CD8-positive, alpha-beta memory T cell (primary cell): ENCODE measurements at regions not wholly inside any gene's neighbourhood (a gene's known extent, or its start where the extent isn't known, plus 50 kb on each side); places are given as distances from the start of the nearest gene placed in this dataset.
"Not testable (repeated sequence)": the region's sequence is repeated elsewhere in the genome, so short reads cannot be mapped to it uniquely, and the experiment has no call there.

Experiments
- CTCF ChIA-PET: fragments of 350-600 bp; sonication (Branson Sonifier 250); formaldehyde crosslinking; loops from one replicate; lab custom pipeline; 2021; ENCODE audit warnings: antibody characterized with exemption; lab: Charles Lee
- POLR2A ChIA-PET: fragments of 350-600 bp; sonication (Branson Sonifier 250); formaldehyde crosslinking; loops from one replicate; lab custom pipeline; 2021; ENCODE audit warnings: antibody characterized with exemption; lab: Charles Lee
- DNase-seq, 5 donors: peaks; one replicate each; pipeline versions ENCODE4 v3.0.0 to v3.0.0-alpha.2; 2020 to 2022; ENCODE audit warnings: mixed read lengths in 1 of 5
- H3K27ac ChIP-seq: one replicate; pipeline ENCODE4 v1.7.0; 2013; ENCODE audit warnings: low read depth, mild to moderate bottlenecking, low read length, moderate library complexity
- H3K27me3 ChIP-seq: 2 replicates; pipeline ENCODE4 v1.7.0; 2013; ENCODE audit warnings: low read length, mild to moderate bottlenecking; ENCODE audit not compliant: insufficient read depth, poor library complexity, severe bottlenecking
- H3K36me3 ChIP-seq: 2 replicates; pipeline ENCODE4 v1.7.0; 2013; ENCODE audit warnings: mild to moderate bottlenecking, low read length, moderate library complexity; ENCODE audit not compliant: insufficient read depth
- H3K4me1 ChIP-seq: 2 replicates; pipeline ENCODE4 v1.7.0; 2013; ENCODE audit warnings: mild to moderate bottlenecking, low read length, moderate library complexity; ENCODE audit not compliant: insufficient read depth
- H3K4me3 ChIP-seq: 2 replicates; pipeline ENCODE4 v1.7.0; 2013; ENCODE audit warnings: mild to moderate bottlenecking, low read length
- H3K9me3 ChIP-seq: 2 replicates; pipeline ENCODE4 v1.7.0; 2013; ENCODE audit warnings: mild to moderate bottlenecking, low read length
- H3K27ac Mint-ChIP-seq, 8 donors: one replicate each; pipeline ENCODE4 v1.8.0; 2020 to 2021; ENCODE audit warnings: mixed read lengths in 8 of 8, mild to moderate bottlenecking in 6 of 8, inconsistent platforms in 3 of 8, moderate library complexity in 3 of 8
- H3K27me3 Mint-ChIP-seq, 2 donors: one replicate each; pipeline ENCODE4 v1.8.0; 2020 to 2021; ENCODE audit warnings: mixed read lengths in 2 of 2, mild to moderate bottlenecking in 1 of 2, moderate library complexity in 1 of 2
- H3K36me3 Mint-ChIP-seq, 3 donors: one replicate each; pipeline ENCODE4 v1.8.0; 2020 to 2021; ENCODE audit warnings: mixed read lengths in 3 of 3, inconsistent platforms in 1 of 3, mild to moderate bottlenecking in 1 of 3
- H3K4me1 Mint-ChIP-seq, 3 donors: one replicate each; pipeline ENCODE4 v1.8.0; 2020 to 2021; ENCODE audit warnings: mixed read lengths in 3 of 3, inconsistent platforms in 1 of 3, mild to moderate bottlenecking in 1 of 3
- H3K4me3 Mint-ChIP-seq, 7 donors: one replicate each; pipeline ENCODE4 v1.8.0; 2020 to 2021; ENCODE audit warnings: mixed read lengths in 7 of 7, mild to moderate bottlenecking in 6 of 7, moderate library complexity in 4 of 7, inconsistent platforms in 2 of 7
- H3K9me3 Mint-ChIP-seq, 5 donors: one replicate each; pipeline ENCODE4 v1.8.0; 2020 to 2022; ENCODE audit warnings: mixed read lengths in 5 of 5, mild to moderate bottlenecking in 3 of 5, moderate library complexity in 2 of 5, inconsistent platforms in 1 of 5

- H3K27me3 Mint-ChIP-seq = peaks cover 1 to 17% of the 10 kb centered on the region in 2 donors
- no peak overlapping the region for H3K27ac Mint-ChIP-seq
- no peak for DNase-seq
- Histone ChIP-seq H3K4me3 (no peak overlapping the region), H3K36me3 (no peaks in the 10 kb centered on the region), H3K27me3 (no peaks in the 10 kb centered on the region), H3K4me1 (no peaks in the 10 kb centered on the region), H3K9me3 (no peaks in the 10 kb centered on the region), H3K27ac (no peak overlapping the region)
- no peaks in the 10 kb centered on the region for H3K36me3 Mint-ChIP-seq
- POLR2A ChIA-PET = no interaction called here
- no peaks in the 10 kb centered on the region for H3K4me1 Mint-ChIP-seq
- H3K4me3 Mint-ChIP-seq = no peak overlapping the region
- CTCF ChIA-PET = no interaction called here
- H3K9me3 Mint-ChIP-seq = peaks cover 0 to 3% (median 1%) of the 10 kb centered on the region in 5 donors
Observed at GRCh38 chr18:54466248-54467005, 108.7 kb downstream of the C18orf54 start.

- Histone ChIP-seq H3K27me3 (no peaks in the 10 kb centered on the region), H3K4me3 (no peak overlapping the region), H3K27ac (no peak overlapping the region), H3K36me3 (no peaks in the 10 kb centered on the region), H3K4me1 (no peaks in the 10 kb centered on the region), H3K9me3 (no peaks in the 10 kb centered on the region)
- no peak overlapping the region for H3K4me3 Mint-ChIP-seq
- H3K36me3 Mint-ChIP-seq = no peaks in the 10 kb centered on the region
- POLR2A ChIA-PET = no interaction called here
- no peak for DNase-seq
- H3K27me3 Mint-ChIP-seq = peaks cover 7 to 14% of the 10 kb centered on the region in 2 donors
- no peaks in the 10 kb centered on the region for H3K9me3 Mint-ChIP-seq
- no peaks in the 10 kb centered on the region for H3K4me1 Mint-ChIP-seq
- no peak overlapping the region for H3K27ac Mint-ChIP-seq
- CTCF ChIA-PET = no interaction called here
Observed at GRCh38 chr18:54479365-54479764, 111.7 kb upstream of the DYNAP start.

- peaks cover 10 to 21% of the 10 kb centered on the region in 2 donors for H3K27me3 Mint-ChIP-seq
- H3K36me3 Mint-ChIP-seq = no peaks in the 10 kb centered on the region
- CTCF ChIA-PET = no interaction called here
- Histone ChIP-seq H3K36me3 (no peaks in the 10 kb centered on the region), H3K9me3 (no peaks in the 10 kb centered on the region), H3K27ac (no peak overlapping the region), H3K4me3 (no peak overlapping the region), H3K4me1 (no peaks in the 10 kb centered on the region), H3K27me3 (no peaks in the 10 kb centered on the region)
- H3K27ac Mint-ChIP-seq = no peak overlapping the region
- no peak overlapping the region for H3K4me3 Mint-ChIP-seq
- H3K9me3 Mint-ChIP-seq = no peaks in the 10 kb centered on the region
- POLR2A ChIA-PET = no interaction called here
- DNase-seq = no peak
- H3K4me1 Mint-ChIP-seq = no peaks in the 10 kb centered on the region
Observed at GRCh38 chr18:54480616-54481015, 110.4 kb upstream of the DYNAP start.

- H3K9me3 Mint-ChIP-seq, H3K4me3 ChIP-seq, H3K27me3 ChIP-seq, H3K27ac Mint-ChIP-seq, CTCF ChIA-PET, H3K4me3 Mint-ChIP-seq, H3K27me3 Mint-ChIP-seq, H3K4me1 Mint-ChIP-seq, H3K4me1 ChIP-seq, DNase-seq, H3K27ac ChIP-seq, H3K9me3 ChIP-seq, POLR2A ChIA-PET, H3K36me3 Mint-ChIP-seq, H3K36me3 ChIP-seq: not testable (repeated sequence)
Observed at GRCh38 chr18:54502451-54502850, 88.6 kb upstream of the DYNAP start.

- Mint-ChIP-seq H3K4me3 (no peak overlapping the region), H3K9me3 (no peaks in the 10 kb centered on the region), H3K4me1 (no peaks in the 10 kb centered on the region), H3K36me3 (no peaks in the 10 kb centered on the region), H3K27ac (no peak overlapping the region), H3K27me3 (peaks cover 2 to 9% of the 10 kb centered on the region in 2 donors)
- POLR2A ChIA-PET = no interaction called here
- CTCF ChIA-PET = no interaction called here
- Histone ChIP-seq H3K9me3 (no peaks in the 10 kb centered on the region), H3K36me3 (no peaks in the 10 kb centered on the region), H3K4me3 (no peak overlapping the region), H3K27ac (no peak overlapping the region), H3K4me1 (no peaks in the 10 kb centered on the region), H3K27me3 (no peaks in the 10 kb centered on the region)
- DNase-seq = no peak
Observed at GRCh38 chr18:54503131-54503894, 87.7 kb upstream of the DYNAP start.

GRCh38 chr18:54506516-54507261, 84.4 kb upstream of the DYNAP start:
- Mint-ChIP-seq H3K27me3 (peaks cover 2 to 16% of the 10 kb centered on the region in 2 donors), H3K9me3 (no peaks in the 10 kb centered on the region), H3K4me1 (no peaks in the 10 kb centered on the region), H3K36me3 (no peaks in the 10 kb centered on the region), H3K4me3 (no peak overlapping the region), H3K27ac (peak overlapping the region in 1 of 8 donors; percentile 64)
- H3K9me3 ChIP-seq = no peaks in the 10 kb centered on the region
- CTCF ChIA-PET = no interaction called here
- DNase-seq = no peak
- no peak overlapping the region for H3K4me3 ChIP-seq
- no peaks in the 10 kb centered on the region for H3K36me3 ChIP-seq
- H3K4me1 ChIP-seq = no peaks in the 10 kb centered on the region
- POLR2A ChIA-PET = no interaction called here
- no peak overlapping the region for H3K27ac ChIP-seq
- H3K27me3 ChIP-seq = no peaks in the 10 kb centered on the region

- Mint-ChIP-seq H3K4me1 (no peaks in the 10 kb centered on the region), H3K4me3 (no peak overlapping the region), H3K9me3 (no peaks in the 10 kb centered on the region), H3K36me3 (no peaks in the 10 kb centered on the region), H3K27me3 (peaks cover 2 to 16% of the 10 kb centered on the region in 2 donors), H3K27ac (no peak overlapping the region)
- DNase-seq = no peak
- ChIA-PET CTCF (no interaction called here), POLR2A (no interaction called here)
- no peaks in the 10 kb centered on the region for H3K4me1 ChIP-seq
- H3K27me3 ChIP-seq = no peaks in the 10 kb centered on the region
- H3K4me3 ChIP-seq = no peak overlapping the region
- H3K36me3 ChIP-seq = no peaks in the 10 kb centered on the region
- H3K27ac ChIP-seq = no peak overlapping the region
- no peaks in the 10 kb centered on the region for H3K9me3 ChIP-seq
Observed at GRCh38 chr18:54509793-54510192, 81.3 kb upstream of the DYNAP start.

GRCh38 chr18:54515149-54515548, 75.9 kb upstream of the DYNAP start:
- Histone ChIP-seq H3K36me3 (no peaks in the 10 kb centered on the region), H3K9me3 (no peaks in the 10 kb centered on the region), H3K27me3 (no peaks in the 10 kb centered on the region), H3K4me3 (no peak overlapping the region), H3K4me1 (no peaks in the 10 kb centered on the region), H3K27ac (no peak overlapping the region)
- no peaks in the 10 kb centered on the region for H3K4me1 Mint-ChIP-seq
- H3K27me3 Mint-ChIP-seq = peaks cover 2% of the 10 kb centered on the region in 2 donors
- H3K27ac Mint-ChIP-seq = no peak overlapping the region
- POLR2A ChIA-PET = no interaction called here
- no peaks in the 10 kb centered on the region for H3K9me3 Mint-ChIP-seq
- no peaks in the 10 kb centered on the region for H3K36me3 Mint-ChIP-seq
- H3K4me3 Mint-ChIP-seq = no peak overlapping the region
- DNase-seq = no peak
- CTCF ChIA-PET = no interaction called here
